B cell (primary cell): ENCODE measurements at regions not wholly inside any gene's neighbourhood (a gene's known extent, or its start where the extent isn't known, plus 50 kb on each side); places are given as distances from the start of the nearest gene placed in this dataset.
A peak's percentile ranks its signal among the peaks of the same experiment; 100 is the strongest.

Source experiments
- ATAC-seq: fragments of 200-7000 bp; cut with Tn5 transposase; one replicate; pipeline ENCODE4 v1.10.0; 2021; ENCODE audit warnings: low read depth, mild to moderate bottlenecking, moderate number of reproducible peaks, moderate library complexity
- CTCF ChIA-PET: fragments of 350-600 bp; sonication (Branson Sonifier 250); formaldehyde crosslinking; loops from one replicate; lab custom pipeline; 2021; ENCODE audit warnings: antibody characterized with exemption, inconsistent platforms; lab: Charles Lee
- POLR2A ChIA-PET: fragments of 350-600 bp; sonication (Branson Sonifier 250); formaldehyde crosslinking; loops from one replicate; lab custom pipeline; 2021; ENCODE audit warnings: antibody characterized with exemption; lab: Charles Lee
- DNase-seq: peaks from one replicate; pipeline ENCODE4 v3.0.0; 2013
- H2AFZ ChIP-seq: 2 replicates; pipeline ENCODE4 v1.6.1; 2012; ENCODE audit warnings: mild to moderate bottlenecking, low read depth, low read length; ENCODE audit not compliant: insufficient read depth, poor library complexity, severe bottlenecking
- H3K27ac ChIP-seq, 2 donors: 1 replicate in 1 of 2; 2 replicates in 1 of 2; pipeline ENCODE4 v1.5.1; 2012 to 2013; ENCODE audit warnings: low read length in 2 of 2, mild to moderate bottlenecking in 2 of 2, moderate library complexity in 1 of 2
- H3K27me3 ChIP-seq, 4 experiments: fragments of 200-600 bp in 1 of 4; sonication (generic) in 1 of 4; replicated peaks in 1 of 4; 1 replicate in 2 of 4; 2 replicates in 2 of 4; pipeline versions ENCODE4 v1.6.1 to v1.7.0; 2013 to 2016; ENCODE audit warnings: low read length in 3 of 4, mild to moderate bottlenecking in 2 of 4, mixed read lengths in 1 of 4, moderate library complexity in 1 of 4; ENCODE audit not compliant: insufficient read depth in 4 of 4, control insufficient read depth in 3 of 4; ENCODE audit errors: control extremely low read depth in 1 of 4
- H3K36me3 ChIP-seq, 2 experiments: replicated peaks in 1 of 2; 1 replicate in 1 of 2; 2 replicates in 1 of 2; pipeline versions ENCODE4 v1.6.1 to v1.7.1; 2013; ENCODE audit warnings: low read length in 1 of 2; ENCODE audit not compliant: insufficient read depth in 2 of 2, control insufficient read depth in 1 of 2; ENCODE audit errors: control extremely low read depth in 1 of 2, extremely low read depth in 1 of 2
- H3K4me1 ChIP-seq, 2 donors: fragments of 200-600 bp in 1 of 2; sonication (generic) in 1 of 2; 1 replicate in 1 of 2; 2 replicates in 1 of 2; pipeline versions ENCODE4 v1.5.1 to v1.6.1; 2013 to 2017; ENCODE audit warnings: low read length in 2 of 2; ENCODE audit not compliant: control insufficient read depth in 2 of 2, insufficient read depth in 2 of 2
- H3K4me2 ChIP-seq: replicated peaks from 2 replicates; pipeline ENCODE3; 2012; ENCODE audit warnings: mild to moderate bottlenecking, low read depth, low read length; ENCODE audit not compliant: poor library complexity, severe bottlenecking
- H3K4me3 ChIP-seq, 5 experiments: fragments of 200-600 bp in 1 of 5; sonication (generic) in 1 of 5; 1 replicate in 3 of 5; 2 replicates in 2 of 5; pipeline versions ENCODE4 v1.5.1 to v1.7.0; 2011 to 2016; ENCODE audit warnings: low read length in 4 of 5, mild to moderate bottlenecking in 4 of 5, low read depth in 2 of 5, control low read depth in 1 of 5, moderate library complexity in 1 of 5; ENCODE audit not compliant: insufficient read depth in 1 of 5; ENCODE audit errors: control extremely low read depth in 1 of 5, extremely low read depth in 1 of 5
- H3K79me2 ChIP-seq: fragments of 200-600 bp; sonication (generic); one replicate; pipeline ENCODE4 v1.6.0; 2016; ENCODE audit warnings: low read length; ENCODE audit not compliant: control insufficient read depth, insufficient read depth
- H3K9ac ChIP-seq: fragments of 200-600 bp; sonication (generic); 2 replicates; pipeline ENCODE4 v1.6.1; 2017; ENCODE audit warnings: mild to moderate bottlenecking, low read length, moderate library complexity
- H3K9me3 ChIP-seq, 3 donors: one replicate each; pipeline versions ENCODE4 v1.6.1 to v1.7.1; 2013; ENCODE audit warnings: low read length in 2 of 3; ENCODE audit not compliant: control insufficient read depth in 2 of 3, insufficient read depth in 1 of 3; ENCODE audit errors: control extremely low read depth in 1 of 3
- H4K20me1 ChIP-seq: 2 replicates; pipeline ENCODE4 v1.6.0; 2012; ENCODE audit warnings: mild to moderate bottlenecking, low read length; ENCODE audit not compliant: insufficient read depth, control insufficient read depth, poor library complexity, severe bottlenecking
- H3K27ac Mint-ChIP-seq: one replicate; pipeline ENCODE4 v1.8.0; 2021; ENCODE audit warnings: mixed read lengths
- H3K27me3 Mint-ChIP-seq: one replicate; pipeline ENCODE4 v1.8.0; 2021; ENCODE audit warnings: mixed read lengths
- H3K4me1 Mint-ChIP-seq: one replicate; pipeline ENCODE4 v1.8.0; 2021; ENCODE audit warnings: mixed read lengths
- H3K4me3 Mint-ChIP-seq: one replicate; pipeline ENCODE4 v1.8.0; 2021; ENCODE audit warnings: mixed read lengths
- H3K9me3 Mint-ChIP-seq: one replicate; pipeline ENCODE4 v1.8.0; 2022; ENCODE audit warnings: mixed read lengths; ENCODE audit not compliant: insufficient read depth
- CTCF ChIP-seq: fragments of 200-600 bp; IDR thresholded peaks from one replicate; pipeline ENCODE4 v1.8.0; 2022; ENCODE audit warnings: antibody characterized with exemption, mild to moderate bottlenecking
- EZH2 ChIP-seq: IDR thresholded peaks from 2 replicates; pipeline ENCODE4 v1.6.1; 2012; ENCODE audit warnings: borderline replicate concordance, low read depth, mild to moderate bottlenecking, moderate library complexity, low read length; ENCODE audit not compliant: insufficient read depth, poor library complexity, severe bottlenecking
- WGBS: methylation state at CpG from one replicate; pipeline ENCODE4 v1.1.5; 2013; ENCODE audit warnings: missing lambda C conversion rate; ENCODE audit not compliant: insufficient coverage; 5-methylcytosine and 5-hydroxymethylcytosine counted together
- intact Hi-C: fragments of 100-400 bp; cut with micrococcal nuclease; formaldehyde crosslinking; loops from one replicate; pipeline ENCODE4 v1.10.0; 2022

GRCh38 chr10:6936931-6937330, 356.9 kb upstream of the PRKCQ start:
- Histone ChIP-seq H2AFZ (no peak overlapping the region), H3K4me2 (no peak overlapping the region), H3K4me3 (no peak overlapping the region), H4K20me1 (no peaks in the 10 kb centered on the region), H3K79me2 (no peaks in the 10 kb centered on the region), H3K27me3 (peaks cover 0 to 10% (median 1%) of the 10 kb centered on the region in 4 experiments), H3K27ac (no peak overlapping the region), H3K9me3 (peaks cover 0 to 3% (median 0%) of the 10 kb centered on the region in 3 donors), H3K36me3 (no peaks in the 10 kb centered on the region), H3K9ac (no peak overlapping the region), H3K4me1 (no peaks in the 10 kb centered on the region)
- TF ChIP-seq EZH2 (no peak), CTCF (no peak)
- DNase-seq (no peak), ATAC-seq (no peak)
- Mint-ChIP-seq H3K9me3 (peaks cover 3% of the 10 kb centered on the region), H3K27me3 (peaks cover 9% of the 10 kb centered on the region), H3K4me3 (no peak overlapping the region), H3K4me1 (peaks cover 2% of the 10 kb centered on the region), H3K27ac (no peak overlapping the region)
- POLR2A ChIA-PET, result no interaction called here
- intact Hi-C loops, result no loop called here
- CTCF ChIA-PET, result interaction anchor here (1.4 kb wide), 1 partner anchor 12 kb away, joined by 3 read pairs; no protein-coding TSS in a partner anchor

- Histone ChIP-seq H3K4me2 (no peak overlapping the region), H3K27ac (no peak overlapping the region), H3K4me3 (no peak overlapping the region), H3K27me3 (no peaks in the 10 kb centered on the region), H4K20me1 (no peaks in the 10 kb centered on the region), H3K9ac (no peak overlapping the region), H3K9me3 (peaks cover 0 to under 1% (median 0%) of the 10 kb centered on the region in 3 donors), H2AFZ (no peak overlapping the region), H3K36me3 (no peaks in the 10 kb centered on the region), H3K4me1 (peaks cover 38 to 40% of the 10 kb centered on the region in 2 donors), H3K79me2 (no peaks in the 10 kb centered on the region)
- H3K9me3 Mint-ChIP-seq, result no peaks in the 10 kb centered on the region
- ChIA-PET POLR2A (no interaction called here), CTCF (no interaction called here)
- no peak overlapping the region for H3K27ac Mint-ChIP-seq
- no peaks in the 10 kb centered on the region for H3K27me3 Mint-ChIP-seq
- intact Hi-C loops, result loop anchor here (10.0 kb wide), 2 partner anchors 256 to 756 kb away; no protein-coding TSS in a partner anchor
- DNase-seq (peak; percentile 42), ATAC-seq (no peak)
- peak overlapping the region; percentile 26 for H3K4me3 Mint-ChIP-seq
- WGBS, result 39% methylated on average over 3 of the region's 9 CpGs
- TF ChIP-seq CTCF, result no peak
- TF ChIP-seq EZH2, result no peak
- H3K4me1 Mint-ChIP-seq, result peaks cover 38% of the 10 kb centered on the region
Observed at GRCh38 chr10:6929148-6929830, 349.2 kb upstream of the PRKCQ start.
